ENCODE measurements at regions not wholly inside any gene's neighbourhood (a gene's known extent, or its start where the extent isn't known, plus 50 kb on each side); places are given as distances from the start of the nearest gene placed in this dataset.

DNA sequence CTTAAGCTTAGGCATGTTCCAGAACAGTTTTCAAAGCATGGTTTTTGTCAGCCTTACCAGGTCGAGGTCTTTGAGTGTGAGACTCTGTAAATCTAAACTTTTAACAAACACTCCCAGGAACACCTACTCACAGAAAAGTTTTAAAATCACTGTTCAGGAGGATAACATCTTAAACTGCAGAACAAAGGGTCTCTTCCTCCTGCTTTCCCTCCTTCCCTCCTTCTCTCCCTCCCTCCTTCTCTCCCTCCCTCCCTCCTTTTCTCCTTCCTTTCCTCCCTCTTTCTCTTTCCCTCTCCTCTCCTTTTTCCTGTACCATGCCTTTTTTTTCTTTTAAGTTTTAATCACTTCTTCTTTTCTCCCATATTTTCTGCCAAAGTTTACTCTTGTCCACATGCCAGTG, 153.5 kb upstream of the MAF start:
- no peaks in the 10 kb centered on the region for H3K27me3 ChIP-seq (ENCODE audit: control insufficient read depth in 2 of 2, insufficient read depth in 2 of 2, low read length in 2 of 2)
- H4K20me1 ChIP-seq (replicated peaks; ENCODE audit: control insufficient read depth, extremely low read depth, insufficient read depth, low read length) = no peaks in the 10 kb centered on the region
- H3K4me2 ChIP-seq (ENCODE audit: insufficient read depth, low read length) = no peak overlapping the region
- CTCF ChIA-PET = no interaction called here
- dilution Hi-C loops (cut with MboI; ENCODE audit: extremely low pct_ligation_motif_present, low sequenced_read_pairs) = no loop called here
- no peaks in the 10 kb centered on the region for H3K36me3 ChIP-seq (ENCODE audit: control insufficient read depth in 2 of 2, extremely low read depth in 1 of 2, insufficient read depth in 2 of 2, low read length in 2 of 2)
- no peaks in the 10 kb centered on the region for H3K4me1 ChIP-seq (ENCODE audit: control insufficient read depth, extremely low read depth, insufficient read depth, low read length)
- FAIRE-seq = no peak
- intact Hi-C loops (cut with micrococcal nuclease) = no loop called here
- DNase-seq (ENCODE audit: low read depth, low spot score) = no peak
- H3K27ac ChIP-seq (ENCODE audit: insufficient read depth, low read depth, low read length) = no peak overlapping the region
- no peak overlapping the region for H2AFZ ChIP-seq (ENCODE audit: low read depth, low read length)
- no peaks in the 10 kb centered on the region for H3K9me1 ChIP-seq (replicated peaks; ENCODE audit: control insufficient read depth, extremely low read depth, insufficient read depth, low read length)
- TF ChIP-seq GATA2 (IDR thresholded peaks at IDR 0.05; ENCODE audit: insufficient read depth, insufficient read length, low read depth, low read length) (no peak), FOS (IDR thresholded peaks at IDR 0.05; ENCODE audit: borderline replicate concordance, insufficient read depth, low read length) (no peak), POLR2A (IDR thresholded peaks at IDR 0.05; ENCODE audit: low read depth, low read length) (no peak), POLR2AphosphoS5 (IDR thresholded peaks at IDR 0.05; ENCODE audit: insufficient read depth, low read depth, low read length) (no peak), MYC (IDR thresholded peaks at IDR 0.05; ENCODE audit: low read depth, low read length) (no peak), JUN (IDR thresholded peaks at IDR 0.05; ENCODE audit: borderline replicate concordance, insufficient read depth, insufficient read length, low read depth) (no peak), EZH2 (IDR thresholded peaks at IDR 0.05; ENCODE audit: borderline replicate concordance, low read depth, low read length, severe bottlenecking) (no peak)
- TF ChIP-seq, protein P1, sequence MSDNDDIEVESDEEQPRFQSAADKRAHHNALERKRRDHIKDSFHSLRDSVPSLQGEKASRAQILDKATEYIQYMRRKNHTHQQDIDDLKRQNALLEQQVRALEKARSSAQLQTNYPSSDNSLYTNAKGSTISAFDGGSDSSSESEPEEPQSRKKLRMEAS (IDR thresholded peaks at IDR 0.05; ENCODE audit: insufficient read depth, insufficient read length) = no peak
- TF ChIP-seq, protein P2, sequence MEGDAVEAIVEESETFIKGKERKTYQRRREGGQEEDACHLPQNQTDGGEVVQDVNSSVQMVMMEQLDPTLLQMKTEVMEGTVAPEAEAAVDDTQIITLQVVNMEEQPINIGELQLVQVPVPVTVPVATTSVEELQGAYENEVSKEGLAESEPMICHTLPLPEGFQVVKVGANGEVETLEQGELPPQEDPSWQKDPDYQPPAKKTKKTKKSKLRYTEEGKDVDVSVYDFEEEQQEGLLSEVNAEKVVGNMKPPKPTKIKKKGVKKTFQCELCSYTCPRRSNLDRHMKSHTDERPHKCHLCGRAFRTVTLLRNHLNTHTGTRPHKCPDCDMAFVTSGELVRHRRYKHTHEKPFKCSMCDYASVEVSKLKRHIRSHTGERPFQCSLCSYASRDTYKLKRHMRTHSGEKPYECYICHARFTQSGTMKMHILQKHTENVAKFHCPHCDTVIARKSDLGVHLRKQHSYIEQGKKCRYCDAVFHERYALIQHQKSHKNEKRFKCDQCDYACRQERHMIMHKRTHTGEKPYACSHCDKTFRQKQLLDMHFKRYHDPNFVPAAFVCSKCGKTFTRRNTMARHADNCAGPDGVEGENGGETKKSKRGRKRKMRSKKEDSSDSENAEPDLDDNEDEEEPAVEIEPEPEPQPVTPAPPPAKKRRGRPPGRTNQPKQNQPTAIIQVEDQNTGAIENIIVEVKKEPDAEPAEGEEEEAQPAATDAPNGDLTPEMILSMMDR (IDR thresholded peaks at IDR 0.05; ENCODE audit: extremely low read depth in 1 of 2, insufficient read depth in 1 of 2, low read depth in 1 of 2, low read length in 2 of 2) = no peak
- no peaks in the 10 kb centered on the region for H3K79me2 ChIP-seq (ENCODE audit: control insufficient read depth, insufficient read depth, low read length)
- BruUV-seq (replicated peaks) = no TSS peak
- peaks cover 2% of the 10 kb centered on the region for H3K9me3 ChIP-seq (replicated peaks; ENCODE audit: control insufficient read depth, insufficient read depth, low read length)
- POLR2A ChIA-PET = no interaction called here
- H3K9ac ChIP-seq (replicated peaks; ENCODE audit: extremely low read depth, insufficient read depth, low read length) = no peak overlapping the region
- no peak overlapping the region for H3K4me3 ChIP-seq (replicated peaks in 1 of 3; ENCODE audit: insufficient read depth in 1 of 3, low read depth in 1 of 3, low read length in 3 of 3)

Measured in endothelial cell of umbilical vein (primary cell).